A673 (cell line): ENCODE measurements at regions not wholly inside any gene's neighbourhood (a gene's known extent, or its start where the extent isn't known, plus 50 kb on each side); places are given as distances from the start of the nearest gene placed in this dataset.

Experiments
- CTCF ChIP-seq: fragments of 300-800, 200-600 bp; sonication (generic); conservative IDR thresholded peaks from 2 replicates; pipeline ENCODE4 v1.5.1; 2017; ENCODE audit warnings: low read depth, mild to moderate bottlenecking, antibody characterized with exemption, low read length, moderate library complexity, mixed read lengths
- EZH2 ChIP-seq: fragments of 200-600 bp; sonication (generic); IDR thresholded peaks from 2 replicates; pipeline ENCODE4 v1.6.1; 2017; ENCODE audit warnings: borderline replicate concordance, low read depth, mild to moderate bottlenecking, mixed read lengths, antibody characterized with exemption, low read length; ENCODE audit not compliant: poor library complexity, severe bottlenecking

- TF ChIP-seq CTCF (no peak), EZH2 (no peak)
These were observed 113.5 kb upstream of the FRMD4B start for GRCh38 chr3:69499422-69499821.
